ENCODE measurements at regions not wholly inside any gene's neighbourhood (a gene's known extent, or its start where the extent isn't known, plus 50 kb on each side); places are given as distances from the start of the nearest gene placed in this dataset.
A peak's percentile ranks its signal among the peaks of the same experiment; 100 is the strongest.
"Not testable (repeated sequence)": the region's sequence is repeated elsewhere in the genome, so short reads cannot be mapped to it uniquely, and the experiment has no call there.

DNA sequence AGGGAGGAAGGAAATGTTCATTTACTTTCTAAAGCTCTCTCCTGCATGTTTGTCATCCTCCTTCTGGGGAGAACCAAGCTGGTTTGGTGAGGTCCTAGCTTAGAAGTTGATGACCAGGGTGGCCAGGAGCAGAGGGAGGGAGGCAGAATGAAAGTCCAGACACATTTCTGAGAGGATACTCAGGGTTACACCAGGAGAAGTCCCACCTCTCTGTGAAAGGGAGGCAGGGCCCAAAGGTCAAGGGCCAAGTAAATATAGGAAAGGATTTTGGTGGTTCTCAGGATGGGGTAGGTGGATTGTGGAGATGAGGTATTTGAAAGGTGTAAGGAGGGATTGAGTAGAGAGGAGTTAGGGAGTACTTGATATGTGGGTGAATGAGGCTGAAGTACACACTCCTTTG, 58.0 kb upstream of the FBXO11 start:
- Histone ChIP-seq H3K27me3 (ENCODE audit: control insufficient read depth, insufficient read depth, low read length) (no peaks in the 10 kb centered on the region), H3K4me3 (ENCODE audit: insufficient read depth, low read depth, low read length) (no peak overlapping the region), H3K36me3 (replicated peaks; ENCODE audit: control insufficient read depth, insufficient read depth, low read length) (no peaks in the 10 kb centered on the region)
- no peak for DNase-seq

DNA sequence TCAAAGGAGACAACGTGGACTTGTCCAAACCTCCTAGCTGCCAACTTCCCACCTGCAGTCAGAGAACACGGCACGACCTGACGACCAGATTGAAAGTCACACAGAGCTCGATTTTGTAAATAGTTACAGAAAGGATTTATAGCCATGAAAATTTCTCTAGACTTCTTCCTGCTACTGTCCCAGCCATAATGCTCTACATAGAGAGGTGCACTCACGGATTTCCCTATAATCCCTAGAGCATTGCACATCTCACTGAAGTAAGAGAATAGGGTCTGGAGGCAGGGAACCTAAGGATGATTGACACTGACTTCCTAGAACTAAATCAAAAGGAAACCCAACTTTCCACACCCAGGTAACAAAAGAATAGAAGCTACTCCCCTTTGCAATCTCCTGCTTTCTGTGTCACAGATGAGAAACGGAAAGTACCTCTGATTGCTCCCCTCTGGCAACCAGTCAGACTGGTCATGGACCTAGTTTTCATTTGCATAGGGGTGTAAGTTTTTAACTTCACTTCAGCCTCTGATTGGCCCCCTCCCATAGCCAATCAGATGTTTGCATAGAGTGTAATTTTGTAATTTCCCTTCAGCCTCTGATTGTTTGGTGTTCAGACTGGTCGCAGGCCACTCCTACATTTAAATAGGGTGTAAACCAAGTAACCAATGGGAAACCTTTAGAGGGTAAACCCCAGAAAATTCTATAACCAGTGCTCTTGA, 58.6 kb upstream of the FBXO11 start:
- Histone ChIP-seq H3K4me3 (ENCODE audit: insufficient read depth, low read depth, low read length) (no peak overlapping the region), H3K36me3 (replicated peaks; ENCODE audit: control insufficient read depth, insufficient read depth, low read length) (no peaks in the 10 kb centered on the region), H3K27me3 (ENCODE audit: control insufficient read depth, insufficient read depth, low read length) (no peaks in the 10 kb centered on the region)
- DNase-seq = no peak

- H3K4me3 ChIP-seq (ENCODE audit: insufficient read depth, low read depth, low read length); H3K36me3 ChIP-seq (replicated peaks; ENCODE audit: control insufficient read depth, insufficient read depth, low read length); H3K27me3 ChIP-seq (ENCODE audit: control insufficient read depth, insufficient read depth, low read length); DNase-seq: not testable (repeated sequence)
Measured at GRCh38 chr2:47976728-47977127, 70.4 kb upstream of the FBXO11 start.

- DNase-seq = no peak
- Histone ChIP-seq H3K36me3 (replicated peaks; ENCODE audit: control insufficient read depth, insufficient read depth, low read length) (no peaks in the 10 kb centered on the region), H3K4me3 (ENCODE audit: insufficient read depth, low read depth, low read length) (no peak overlapping the region), H3K27me3 (ENCODE audit: control insufficient read depth, insufficient read depth, low read length) (no peaks in the 10 kb centered on the region)
Measured at GRCh38 chr2:47984041-47984440, 77.7 kb upstream of the FBXO11 start.

DNA sequence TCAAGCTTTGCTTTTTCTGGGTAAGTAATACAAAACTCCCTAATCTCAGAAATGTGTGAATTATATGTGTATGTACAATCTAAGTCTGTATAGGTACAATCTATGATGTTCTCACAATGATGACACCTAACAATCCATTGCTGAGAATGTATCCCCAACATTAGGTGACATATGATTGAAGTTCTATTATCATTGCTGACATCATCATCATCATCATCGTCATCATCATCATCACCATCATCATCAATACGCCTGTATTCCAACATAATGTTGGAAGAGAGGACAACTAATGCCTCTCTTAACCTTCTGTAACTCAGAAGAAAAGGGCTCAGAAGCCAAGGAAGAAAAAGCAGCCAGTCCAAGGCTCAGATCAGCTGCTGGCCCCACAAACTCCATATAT, 84.2 kb upstream of the FBXO11 start:
- H3K27me3 ChIP-seq (ENCODE audit: control insufficient read depth, insufficient read depth, low read length) = no peaks in the 10 kb centered on the region; the same call in 1 of the 2 replicates
- no peak for DNase-seq

GRCh38 chr2:47992671-47993070, 86.4 kb upstream of the FBXO11 start:
- no peak for DNase-seq
- H3K27me3 ChIP-seq (ENCODE audit: control insufficient read depth, insufficient read depth, low read length) = no peaks in the 10 kb centered on the region; the same call in 1 of the 2 replicates
- H3K36me3 ChIP-seq (replicated peaks; ENCODE audit: control insufficient read depth, insufficient read depth, low read length) = no peaks in the 10 kb centered on the region
- no peak overlapping the region for H3K4me3 ChIP-seq (ENCODE audit: insufficient read depth, low read depth, low read length)

More for the DNA sequence above, 84.2 kb upstream of the FBXO11 start:
- Histone ChIP-seq H3K36me3 (replicated peaks; ENCODE audit: control insufficient read depth, insufficient read depth, low read length) (no peaks in the 10 kb centered on the region), H3K4me3 (ENCODE audit: insufficient read depth, low read depth, low read length) (no peak overlapping the region)

- Histone ChIP-seq H3K36me3 (replicated peaks; ENCODE audit: control insufficient read depth, insufficient read depth, low read length) (no peaks in the 10 kb centered on the region), H3K27me3 (ENCODE audit: control insufficient read depth, insufficient read depth, low read length) (no peaks in the 10 kb centered on the region), H3K4me3 (ENCODE audit: insufficient read depth, low read depth, low read length) (no peak overlapping the region)
- DNase-seq = no peak
Measured at GRCh38 chr2:47996808-47997207, 90.5 kb upstream of the FBXO11 start.

- no peaks in the 10 kb centered on the region for H3K27me3 ChIP-seq (ENCODE audit: control insufficient read depth, insufficient read depth, low read length)
- H3K36me3 ChIP-seq (replicated peaks; ENCODE audit: control insufficient read depth, insufficient read depth, low read length) = no peaks in the 10 kb centered on the region
- DNase-seq = no peak
Measured at GRCh38 chr2:47999512-47999911, 93.2 kb upstream of the FBXO11 start.

GRCh38 chr2:48001498-48001897, 95.2 kb upstream of the FBXO11 start:
- H3K27me3 ChIP-seq (ENCODE audit: control insufficient read depth, insufficient read depth, low read length) = no peaks in the 10 kb centered on the region
- H3K4me3 ChIP-seq (ENCODE audit: insufficient read depth, low read depth, low read length) = no peak overlapping the region
- H3K36me3 ChIP-seq (replicated peaks; ENCODE audit: control insufficient read depth, insufficient read depth, low read length) = no peaks in the 10 kb centered on the region
- DNase-seq = no peak

More at GRCh38 chr2:47999512-47999911, 93.2 kb upstream of the FBXO11 start:
- H3K4me3 ChIP-seq (ENCODE audit: insufficient read depth, low read depth, low read length) = no peak overlapping the region

DNA sequence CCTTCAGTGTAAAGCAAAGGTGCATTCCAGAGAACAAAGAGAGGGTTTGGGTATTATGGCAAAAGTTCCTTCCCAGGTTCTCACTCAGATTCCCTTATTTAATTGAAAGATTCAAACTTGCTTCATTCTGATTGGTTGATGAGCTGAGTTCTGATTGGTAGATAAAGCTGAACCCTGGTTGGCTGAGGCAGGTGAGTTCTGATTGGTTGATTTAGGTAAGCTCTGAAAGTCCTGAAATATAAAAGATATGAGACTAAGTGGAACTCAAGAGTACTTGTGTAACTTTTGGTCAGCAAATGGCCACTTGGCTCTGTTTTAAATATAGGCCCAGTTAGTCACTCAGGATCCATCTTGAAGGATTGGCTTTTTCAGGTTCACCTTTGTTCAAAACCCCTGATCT, 99.8 kb upstream of the FBXO11 start:
- H3K4me3 ChIP-seq (ENCODE audit: insufficient read depth, low read depth, low read length) = no peak overlapping the region
- DNase-seq = no peak
- no peaks in the 10 kb centered on the region for H3K27me3 ChIP-seq (ENCODE audit: control insufficient read depth, insufficient read depth, low read length)
- no peaks in the 10 kb centered on the region for H3K36me3 ChIP-seq (replicated peaks; ENCODE audit: control insufficient read depth, insufficient read depth, low read length)

DNA sequence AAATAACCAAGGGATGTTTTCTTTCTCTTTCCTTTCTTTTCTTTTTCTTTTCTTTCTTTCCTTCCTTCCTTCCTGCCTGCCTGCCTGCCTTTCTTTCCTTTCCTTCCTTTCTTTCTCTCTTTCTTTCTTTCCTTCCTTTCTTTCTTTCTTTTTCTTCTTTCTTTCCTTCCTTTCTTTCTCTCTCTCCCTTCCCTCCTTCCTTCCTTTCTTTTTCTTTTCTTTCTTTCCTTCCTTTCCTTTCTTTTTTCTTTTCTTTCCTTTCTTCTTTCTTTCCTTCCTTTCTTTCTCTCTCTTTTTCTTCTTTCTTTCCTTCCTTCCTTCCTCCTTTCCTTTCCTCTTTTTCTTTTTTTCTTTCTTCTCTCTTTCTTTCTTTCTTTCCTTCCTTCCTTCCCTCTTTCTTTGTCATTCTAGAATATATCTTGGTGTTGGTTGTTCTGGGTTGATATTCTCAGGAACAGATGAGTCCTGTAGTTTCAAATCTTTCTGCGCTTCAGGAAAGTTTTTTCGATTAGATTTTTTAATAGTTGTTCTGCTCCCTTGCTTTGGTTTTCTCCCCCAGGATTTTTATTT, 101.5 kb upstream of the FBXO11 start:
- no peak for DNase-seq
- Histone ChIP-seq H3K4me3 (ENCODE audit: insufficient read depth, low read depth, low read length) (no peak overlapping the region), H3K27me3 (ENCODE audit: control insufficient read depth, insufficient read depth, low read length) (no peaks in the 10 kb centered on the region), H3K36me3 (replicated peaks; ENCODE audit: control insufficient read depth, insufficient read depth, low read length) (no peaks in the 10 kb centered on the region)

GRCh38 chr2:48009256-48009655, 103.0 kb upstream of the FBXO11 start:
- DNase-seq = no peak
- Histone ChIP-seq H3K36me3 (replicated peaks; ENCODE audit: control insufficient read depth, insufficient read depth, low read length) (no peaks in the 10 kb centered on the region), H3K27me3 (ENCODE audit: control insufficient read depth, insufficient read depth, low read length) (no peaks in the 10 kb centered on the region), H3K4me3 (ENCODE audit: insufficient read depth, low read depth, low read length) (no peak overlapping the region)

- DNase-seq = no peak
- H3K4me3 ChIP-seq (ENCODE audit: insufficient read depth, low read depth, low read length) = no peak overlapping the region
Measured at GRCh38 chr2:48015421-48015820, 109.1 kb upstream of the FBXO11 start.

DNA sequence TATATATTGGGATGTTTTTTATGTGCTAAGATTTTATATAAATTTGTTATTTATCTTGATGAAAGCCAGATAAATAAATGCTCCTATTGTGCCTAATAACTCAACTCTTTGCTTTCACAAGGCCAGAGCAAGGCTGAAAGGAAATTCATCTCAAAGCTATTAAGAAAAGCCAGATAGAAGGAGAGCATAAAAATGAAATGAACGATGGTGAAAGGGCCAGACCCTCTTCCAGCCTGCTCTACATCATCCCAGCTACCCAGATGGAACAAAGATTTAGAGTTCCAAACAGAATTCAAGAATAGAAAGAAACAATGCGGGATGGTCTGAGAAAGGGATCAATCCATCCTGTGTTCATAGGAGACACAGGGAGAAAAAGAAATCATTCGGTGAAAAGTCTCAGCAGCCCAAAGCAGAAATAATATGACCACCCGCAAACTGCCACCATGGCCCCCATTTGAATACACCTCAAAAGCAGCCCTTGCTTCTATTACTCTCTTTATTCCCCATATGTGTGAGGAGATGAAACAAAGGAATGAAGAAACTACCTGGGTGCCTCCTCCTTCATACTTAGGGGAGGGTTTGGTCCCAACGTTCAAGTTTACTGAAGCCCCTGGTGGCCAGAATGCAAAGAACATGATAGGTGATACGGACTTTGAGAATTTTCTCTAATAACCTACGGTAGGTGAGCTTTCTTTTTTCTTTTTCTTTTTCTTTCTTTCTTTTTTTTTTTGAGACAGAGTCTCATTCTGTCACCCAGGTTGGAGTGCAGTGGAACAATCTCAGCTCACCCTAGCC, 110.1 kb upstream of the FBXO11 start:
- Histone ChIP-seq H3K4me3 (ENCODE audit: insufficient read depth, low read depth, low read length) (no peak overlapping the region), H3K27me3 (ENCODE audit: control insufficient read depth, insufficient read depth, low read length) (no peaks in the 10 kb centered on the region), H3K36me3 (replicated peaks; ENCODE audit: control insufficient read depth, insufficient read depth, low read length) (no peaks in the 10 kb centered on the region)
- peak; percentile 20 for DNase-seq

More at GRCh38 chr2:48015421-48015820, 109.1 kb upstream of the FBXO11 start:
- H3K27me3 ChIP-seq (ENCODE audit: control insufficient read depth, insufficient read depth, low read length) = no peaks in the 10 kb centered on the region
- H3K36me3 ChIP-seq (replicated peaks; ENCODE audit: control insufficient read depth, insufficient read depth, low read length) = no peaks in the 10 kb centered on the region

DNA sequence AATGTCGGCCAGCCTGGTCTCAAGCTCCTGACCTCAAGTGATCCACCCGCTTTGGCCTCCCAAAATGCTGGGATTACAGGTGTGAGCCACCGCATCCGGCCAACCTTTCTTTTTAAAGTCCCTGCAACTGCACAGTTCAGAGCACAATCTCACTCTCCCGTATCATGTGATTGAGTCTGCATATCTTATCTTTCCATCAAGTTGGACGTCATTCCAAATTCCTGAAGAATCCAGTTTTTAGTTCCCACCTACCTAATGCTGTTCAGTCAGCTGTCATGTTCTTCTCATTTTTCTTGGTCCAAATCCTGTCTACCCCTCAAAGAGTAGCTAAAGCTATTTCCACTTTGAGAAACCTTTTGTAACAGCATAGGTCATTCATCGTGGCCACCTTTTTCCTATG, 110.8 kb upstream of the FBXO11 start:
- Histone ChIP-seq H3K27me3 (ENCODE audit: control insufficient read depth, insufficient read depth, low read length) (no peaks in the 10 kb centered on the region), H3K36me3 (replicated peaks; ENCODE audit: control insufficient read depth, insufficient read depth, low read length) (no peaks in the 10 kb centered on the region), H3K4me3 (ENCODE audit: insufficient read depth, low read depth, low read length) (no peak overlapping the region)
- no peak for DNase-seq
